Hematopoietic multipotent progenitor cell treated with erythropoietin and hydrocortisone succinate and interleukin-3 and kit ligand, for 15 days (in vitro differentiated cells): ENCODE measurements at regions not wholly inside any gene's neighbourhood (a gene's known extent, or its start where the extent isn't known, plus 50 kb on each side); places are given as distances from the start of the nearest gene placed in this dataset.

Experiments
- DNase-seq: peaks from one replicate; pipeline ENCODE4 v3.0.0-alpha.2; 2015; ENCODE audit warnings: low spot score

GRCh38 chr11:13062115-13062514 is 53.0 kb downstream of the RASSF10 start:
- no peak for DNase-seq

- no peak for DNase-seq
Observed at GRCh38 chr11:13064593-13064992, 55.5 kb downstream of the RASSF10 start.

GRCh38 chr11:13065200-13065787 is 56.2 kb downstream of the RASSF10 start:
- no peak for DNase-seq

- DNase-seq, result no peak
Observed at GRCh38 chr11:13068211-13068610, 59.1 kb downstream of the RASSF10 start.

GRCh38 chr11:13073119-13073981 is 64.2 kb downstream of the RASSF10 start:
- no peak for DNase-seq

- no peak for DNase-seq
Observed at GRCh38 chr11:13074714-13075464, 65.8 kb downstream of the RASSF10 start.

- DNase-seq, result no peak
Observed at GRCh38 chr11:13076961-13077360, 67.8 kb downstream of the RASSF10 start.

- DNase-seq, result no peak
Observed at GRCh38 chr11:13080861-13081260, 71.7 kb downstream of the RASSF10 start.

- DNase-seq, result no peak
Observed at GRCh38 chr11:13082588-13082987, 73.5 kb downstream of the RASSF10 start.

- DNase-seq, result no peak
Observed at GRCh38 chr11:13090228-13090708, 81.2 kb downstream of the RASSF10 start.

- DNase-seq, result no peak
Observed at GRCh38 chr11:13091373-13091772, 82.3 kb downstream of the RASSF10 start.

GRCh38 chr11:13091804-13092203 is 82.7 kb downstream of the RASSF10 start:
- no peak for DNase-seq

GRCh38 chr11:13094930-13095687 is 86.0 kb downstream of the RASSF10 start:
- no peak for DNase-seq

GRCh38 chr11:13098063-13098462 is 88.9 kb downstream of the RASSF10 start:
- no peak for DNase-seq

GRCh38 chr11:13098616-13099289 is 89.6 kb downstream of the RASSF10 start:
- DNase-seq, result no peak

GRCh38 chr11:13101644-13102512 is 92.8 kb downstream of the RASSF10 start:
- DNase-seq, result no peak

GRCh38 chr11:13102513-13102840 is 93.4 kb downstream of the RASSF10 start:
- DNase-seq, result no peak

- DNase-seq, result no peak
Observed at GRCh38 chr11:13102865-13103539, 93.9 kb downstream of the RASSF10 start.

GRCh38 chr11:13103962-13104554 is 94.9 kb downstream of the RASSF10 start:
- DNase-seq, result no peak
